ENCODE measurements at regions not wholly inside any gene's neighbourhood (a gene's known extent, or its start where the extent isn't known, plus 50 kb on each side); places are given as distances from the start of the nearest gene placed in this dataset.
"Not testable (repeated sequence)": the region's sequence is repeated elsewhere in the genome, so short reads cannot be mapped to it uniquely, and the experiment has no call there.

GRCh38 chr7:12002428-12002827 lies 170.4 kb upstream of the THSD7A start:
- DNase-seq (ENCODE audit: extremely low read depth in 1 of 2, low read depth in 1 of 2) = no peak

GRCh38 chr7:12004581-12004980 lies 172.6 kb upstream of the THSD7A start:
- DNase-seq (ENCODE audit: extremely low read depth in 1 of 2, low read depth in 1 of 2) = no peak

DNA sequence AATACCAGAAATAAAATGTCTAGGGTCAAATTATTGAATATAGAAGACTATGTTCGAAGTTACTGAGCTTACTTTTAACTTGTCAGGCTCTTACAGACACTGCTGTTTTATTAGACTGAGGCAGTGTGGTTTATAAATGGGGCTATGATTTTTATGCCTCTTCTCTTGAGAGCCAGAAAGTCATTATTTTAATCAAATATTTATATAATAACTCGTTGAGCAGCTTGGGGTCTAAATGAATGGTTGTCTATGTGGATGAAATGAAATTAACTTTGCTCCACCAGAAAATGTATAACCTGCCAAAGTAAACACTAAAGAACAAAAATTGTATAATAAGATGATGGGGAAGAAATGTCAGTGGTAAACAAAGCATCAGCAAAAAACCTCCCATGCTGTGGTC lies 175.6 kb upstream of the THSD7A start:
- DNase-seq (ENCODE audit: extremely low read depth in 1 of 2, low read depth in 1 of 2) = no peak

DNA sequence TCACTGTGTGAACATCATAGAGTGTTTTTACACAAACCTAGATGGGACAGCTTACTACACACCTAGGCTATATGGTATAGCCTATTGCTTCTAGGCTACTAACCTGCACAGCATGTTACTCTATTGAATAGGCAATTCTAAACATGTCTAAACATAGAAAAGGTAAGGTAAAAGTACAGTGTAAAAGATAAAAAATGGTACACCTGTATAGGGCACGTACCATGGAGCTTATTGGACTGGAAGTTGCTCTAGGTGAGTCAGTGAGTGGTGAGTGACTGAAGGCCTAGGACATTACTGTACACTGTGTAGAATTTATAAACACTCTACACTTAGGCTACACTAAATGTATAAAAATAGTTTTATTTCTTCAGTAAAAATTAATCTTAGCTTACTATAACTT lies 182.0 kb upstream of the THSD7A start:
- no peak for DNase-seq (ENCODE audit: extremely low read depth in 1 of 2, low read depth in 1 of 2)

DNA sequence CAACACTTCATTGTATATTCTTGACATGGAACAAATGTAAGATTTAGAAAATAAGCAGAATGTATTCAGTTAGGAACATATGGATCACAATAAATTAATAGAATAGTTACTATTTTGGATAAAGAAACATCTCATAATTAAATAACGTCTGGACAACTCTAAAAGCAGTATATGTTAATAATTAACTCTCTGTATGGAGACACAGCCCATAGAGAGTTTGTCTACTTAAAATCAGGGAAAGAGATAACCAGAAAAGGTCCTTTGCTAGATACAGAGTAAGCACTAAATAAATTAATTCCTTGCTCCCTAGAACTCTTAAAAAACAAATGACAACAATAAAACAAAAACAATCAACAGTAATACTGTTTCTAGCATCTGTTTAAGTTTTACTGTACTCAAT lies 184.4 kb upstream of the THSD7A start:
- no peak for DNase-seq (ENCODE audit: extremely low read depth in 1 of 2, low read depth in 1 of 2)

- DNase-seq (ENCODE audit: extremely low read depth in 1 of 2, low read depth in 1 of 2) = no peak
Observed at GRCh38 chr7:12017046-12017445, 185.0 kb upstream of the THSD7A start.

DNA sequence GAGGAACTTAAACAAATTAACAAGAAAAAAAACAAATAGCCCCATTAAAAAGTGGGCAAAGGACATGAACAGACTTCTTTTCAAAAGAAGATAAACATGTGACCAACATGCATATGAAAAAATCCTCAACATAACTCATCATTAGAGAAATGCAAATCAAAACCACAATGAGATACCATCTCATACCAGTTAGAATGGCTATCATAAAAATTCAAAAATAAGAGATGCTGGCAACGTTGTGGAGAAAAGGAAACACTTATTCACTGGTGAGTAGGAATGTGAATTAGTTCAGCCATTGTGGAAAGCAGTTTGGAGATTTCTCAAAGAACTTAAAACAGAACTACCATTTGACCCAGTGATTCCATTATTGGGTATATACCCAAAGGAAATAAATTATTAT lies 189.1 kb upstream of the TMEM106B start:
- not testable (repeated sequence) for DNase-seq (ENCODE audit: extremely low read depth in 1 of 2, low read depth in 1 of 2)

DNA sequence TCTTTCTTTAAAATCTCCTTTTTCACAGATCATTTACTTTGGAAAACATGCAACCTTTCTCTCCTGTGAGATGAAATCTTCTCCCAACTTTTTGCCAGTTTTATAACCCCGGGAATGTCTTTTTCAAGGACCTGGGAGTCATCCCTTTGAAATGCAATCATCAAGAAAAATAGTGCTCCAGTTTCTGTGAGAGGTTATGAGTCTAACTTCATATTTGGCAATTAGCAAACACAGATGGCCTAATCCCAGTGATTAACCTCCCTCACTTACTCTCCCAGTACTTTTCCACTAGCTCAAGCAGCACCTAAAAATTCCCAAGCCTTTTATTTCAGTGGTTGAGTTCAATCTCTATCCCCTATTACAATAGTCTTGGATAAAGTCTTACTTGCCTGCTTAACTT lies 185.8 kb upstream of the TMEM106B start:
- DNase-seq (ENCODE audit: extremely low read depth in 1 of 2, low read depth in 1 of 2) = no peak

DNA sequence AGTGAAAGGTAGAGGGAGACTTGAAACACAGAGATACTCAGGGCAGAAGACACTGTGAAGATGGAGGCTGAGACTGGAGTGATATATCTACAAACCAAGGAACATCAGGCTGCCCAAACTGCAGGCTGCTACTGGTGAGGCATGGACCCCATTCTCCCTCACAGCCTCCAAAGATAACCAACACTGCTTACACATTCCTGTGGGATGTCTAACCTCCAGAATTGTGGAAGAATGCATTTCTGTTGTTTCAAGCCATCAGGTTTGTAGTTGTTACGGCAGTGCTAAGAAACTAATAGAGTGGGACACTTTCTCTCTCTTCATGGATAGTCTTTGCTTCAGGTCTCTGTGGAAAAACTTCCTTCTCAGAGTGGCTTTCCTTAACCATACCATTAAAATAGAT lies 182.6 kb upstream of the TMEM106B start:
- no peak for DNase-seq (ENCODE audit: extremely low read depth in 1 of 2, low read depth in 1 of 2)

DNA sequence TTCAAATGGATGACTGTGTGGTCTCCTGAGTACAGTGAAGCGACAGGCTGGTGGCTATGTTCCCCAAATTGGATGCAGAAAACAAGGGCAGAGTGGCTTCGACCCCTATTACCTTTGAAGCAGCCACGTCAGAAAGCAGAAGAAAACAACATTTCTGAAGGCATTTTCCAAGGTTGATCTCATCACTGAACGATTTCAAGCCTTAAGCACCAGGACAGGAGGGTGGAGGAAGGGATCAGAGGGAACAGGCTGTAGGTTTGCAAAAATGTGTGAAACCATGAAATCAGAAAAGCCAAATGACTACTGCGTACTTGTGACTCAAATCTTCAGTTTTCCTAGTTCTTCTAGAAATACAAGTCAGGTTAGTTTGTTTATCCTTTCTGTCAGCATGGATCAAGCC lies 181.0 kb upstream of the TMEM106B start:
- DNase-seq (ENCODE audit: extremely low read depth in 1 of 2, low read depth in 1 of 2) = no peak

DNA sequence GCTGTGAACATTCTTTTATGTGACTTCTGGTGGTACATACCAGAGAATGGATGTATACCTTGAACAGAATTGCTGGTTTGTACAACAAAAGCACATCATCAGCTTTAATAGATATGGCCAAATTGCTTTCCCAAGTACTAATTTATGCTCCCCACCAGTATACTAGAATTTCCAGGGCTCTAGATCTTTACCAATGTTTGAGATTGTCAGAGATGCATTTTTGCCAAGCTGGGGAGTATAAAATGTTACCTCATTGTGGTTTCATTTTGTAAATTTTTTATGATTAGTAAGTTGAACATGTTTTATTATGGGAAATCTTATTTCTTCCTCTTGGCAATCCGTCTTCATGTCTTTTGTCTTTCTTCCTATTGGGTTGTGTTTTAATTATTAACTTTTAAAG lies 179.9 kb upstream of the TMEM106B start:
- DNase-seq (ENCODE audit: extremely low read depth in 1 of 2, low read depth in 1 of 2) = no peak

DNA sequence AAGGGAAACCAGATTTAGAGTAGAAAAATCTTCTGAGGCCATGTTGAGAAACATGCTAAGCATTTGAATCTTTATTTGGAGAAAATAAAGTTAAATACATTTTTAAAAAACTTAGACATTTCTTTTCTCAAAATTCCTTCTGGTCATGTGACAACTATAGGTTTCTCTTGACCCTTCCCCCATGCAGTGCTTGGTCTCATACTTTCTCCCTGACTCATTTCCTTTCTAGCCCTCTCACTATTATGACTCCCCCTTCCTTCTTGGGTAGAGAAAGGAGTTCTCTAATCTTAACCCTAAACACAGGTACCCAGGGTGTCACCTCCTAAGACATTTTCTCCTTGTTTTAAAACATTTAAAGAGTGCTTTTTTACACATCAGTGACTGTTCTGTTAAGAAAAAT lies 179.5 kb upstream of the TMEM106B start:
- DNase-seq (ENCODE audit: extremely low read depth in 1 of 2, low read depth in 1 of 2) = no peak

DNA sequence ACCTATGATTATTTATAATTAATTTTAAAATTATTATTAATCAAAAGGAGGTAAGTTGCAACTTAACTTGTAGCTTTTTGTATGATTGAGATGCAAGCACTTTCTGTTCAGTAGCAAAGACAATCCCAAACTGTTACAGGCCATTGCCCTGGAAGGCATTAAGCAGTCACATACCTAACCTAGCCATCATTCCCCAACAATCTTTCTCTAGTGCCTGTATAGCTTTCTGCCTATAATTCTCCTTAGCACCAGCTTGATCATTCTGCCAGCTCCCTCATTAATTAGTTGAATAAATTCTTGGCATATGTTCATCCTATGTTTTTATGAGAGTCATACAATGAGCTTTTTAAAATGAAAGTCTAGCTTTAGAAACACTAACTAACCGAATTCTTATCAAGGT lies 178.9 kb upstream of the TMEM106B start:
- DNase-seq (ENCODE audit: extremely low read depth in 1 of 2, low read depth in 1 of 2) = no peak

- DNase-seq (ENCODE audit: extremely low read depth in 1 of 2, low read depth in 1 of 2) = not testable (repeated sequence)
Observed at GRCh38 chr7:12043457-12043856, 167.6 kb upstream of the TMEM106B start.

- DNase-seq (ENCODE audit: extremely low read depth in 1 of 2, low read depth in 1 of 2) = no peak
Observed at GRCh38 chr7:12052211-12052610, 158.9 kb upstream of the TMEM106B start.

DNA sequence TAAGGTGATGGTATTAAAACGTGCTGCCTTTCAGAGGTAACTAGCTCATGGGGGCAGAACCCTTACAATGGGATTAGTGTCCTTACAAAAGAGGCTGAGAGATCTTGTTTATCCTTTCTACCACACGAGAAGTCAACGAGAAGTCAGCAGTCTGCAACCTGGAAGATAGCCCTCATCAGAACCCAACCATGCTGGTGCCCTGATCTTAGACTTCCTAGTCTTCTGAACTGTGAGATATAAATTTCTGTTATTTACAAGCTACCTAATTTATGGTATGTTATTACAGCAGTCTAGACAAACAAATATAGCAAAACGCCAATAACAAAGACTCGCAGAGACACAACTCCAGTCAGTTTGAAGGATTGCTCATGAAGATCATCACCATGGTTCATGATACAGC lies 157.5 kb upstream of the TMEM106B start:
- no peak for DNase-seq (ENCODE audit: extremely low read depth in 1 of 2, low read depth in 1 of 2)

DNA sequence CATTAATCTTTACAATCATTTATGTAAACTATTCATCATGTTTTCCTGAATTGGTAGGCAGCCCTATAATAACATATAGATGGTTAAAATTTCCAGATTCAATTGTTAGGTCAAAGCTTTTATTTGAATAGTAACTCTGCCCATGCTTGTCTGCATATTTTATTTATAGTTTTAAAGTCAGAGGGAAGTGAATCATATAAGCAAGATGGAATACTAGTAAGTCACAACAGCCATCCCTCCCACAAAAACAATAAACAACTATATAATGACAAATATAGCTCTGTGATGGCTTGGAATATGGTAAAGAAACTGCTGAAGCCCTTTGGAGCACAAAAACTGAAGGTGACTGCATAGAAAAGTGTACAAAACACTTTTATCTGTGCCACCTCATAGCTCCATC lies 156.3 kb upstream of the TMEM106B start:
- no peak for DNase-seq (ENCODE audit: extremely low read depth in 1 of 2, low read depth in 1 of 2)

DNA sequence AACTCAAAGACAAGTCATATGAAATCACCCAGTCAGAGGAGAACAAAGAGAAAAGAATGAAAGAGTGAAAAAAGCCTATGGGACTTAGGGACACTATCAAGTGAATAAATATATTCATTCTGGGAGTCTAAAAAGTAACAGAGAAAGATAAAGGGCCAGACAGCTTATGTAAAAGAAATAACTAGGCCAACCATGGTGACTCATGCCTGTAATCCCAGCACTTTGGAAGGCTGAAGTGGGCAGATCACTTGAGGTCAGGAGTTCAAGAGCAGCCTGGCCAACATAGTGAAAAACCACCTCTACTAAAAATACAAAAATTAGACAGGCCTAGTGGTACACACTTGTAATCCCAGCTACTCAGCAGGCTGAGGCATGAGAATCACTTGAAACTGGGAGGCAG lies 154.7 kb upstream of the TMEM106B start:
- DNase-seq (ENCODE audit: extremely low read depth in 1 of 2, low read depth in 1 of 2) = no peak

- DNase-seq (ENCODE audit: extremely low read depth in 1 of 2, low read depth in 1 of 2) = no peak
Observed at GRCh38 chr7:12056977-12057376, 154.1 kb upstream of the TMEM106B start.

- DNase-seq (ENCODE audit: extremely low read depth in 1 of 2, low read depth in 1 of 2) = no peak
Observed at GRCh38 chr7:12062062-12062461, 149.0 kb upstream of the TMEM106B start.

DNA sequence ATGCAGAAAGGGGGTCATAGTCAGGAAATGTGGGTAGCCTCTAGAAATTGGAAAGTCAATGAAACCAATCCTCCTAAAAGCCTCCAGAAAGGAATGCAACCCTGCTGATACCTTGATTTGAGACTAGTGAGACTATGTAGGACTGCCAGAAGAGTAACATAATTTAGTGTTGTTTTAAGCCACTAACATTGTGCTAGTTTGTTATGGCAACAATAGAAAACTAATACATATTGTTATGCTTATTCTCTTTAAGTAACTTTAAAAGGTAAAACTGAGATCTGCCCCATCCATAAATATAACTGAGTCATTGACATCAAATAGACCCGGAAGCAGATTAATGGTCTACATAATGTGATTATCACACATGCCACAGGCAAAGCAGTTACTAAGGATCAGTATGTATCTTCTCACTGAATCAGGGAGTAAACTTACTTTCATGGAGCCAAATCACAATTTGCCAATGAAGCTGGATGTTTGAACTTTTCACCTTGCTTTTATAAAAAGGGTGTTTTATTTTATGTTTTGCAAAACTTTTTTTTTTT lies 146.4 kb upstream of the TMEM106B start:
- DNase-seq (ENCODE audit: extremely low read depth in 1 of 2, low read depth in 1 of 2) = no peak

- no peak for DNase-seq (ENCODE audit: extremely low read depth in 1 of 2, low read depth in 1 of 2)
Observed at GRCh38 chr7:12066004-12066403, 145.1 kb upstream of the TMEM106B start.

DNA sequence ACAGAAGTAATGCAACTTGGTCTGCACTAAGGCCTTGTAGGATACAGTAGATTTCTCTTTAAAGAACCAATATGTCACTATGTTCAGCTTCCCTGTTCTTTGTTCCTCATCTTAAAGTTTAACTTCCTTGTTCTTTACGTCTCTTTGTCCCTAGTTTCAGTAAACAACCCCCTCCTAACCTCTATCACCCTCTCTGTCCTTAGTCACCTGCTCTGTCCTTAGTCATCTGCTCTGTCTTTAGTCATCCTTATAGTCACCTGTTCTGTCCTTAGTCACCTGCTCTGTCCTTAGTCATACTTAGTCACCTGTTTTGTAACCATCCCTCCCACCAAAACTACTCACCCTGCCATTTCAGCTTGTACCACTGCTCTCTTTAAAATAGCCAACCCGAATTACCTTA lies 144.6 kb upstream of the TMEM106B start:
- DNase-seq (ENCODE audit: extremely low read depth in 1 of 2, low read depth in 1 of 2) = no peak

Measured in stimulated activated CD8-positive, alpha-beta memory T cell treated with anti-CD3 and anti-CD28 coated beads, Interleukin-7, amount 100 ng/mL, for 48 hours (primary cell).